IPS DF 6.9 (cell line): ENCODE measurements at regions not wholly inside any gene's neighbourhood (a gene's known extent, or its start where the extent isn't known, plus 50 kb on each side); places are given as distances from the start of the nearest gene placed in this dataset.
A peak's percentile ranks its signal among the peaks of the same experiment; 100 is the strongest.
"Not testable (repeated sequence)": the region's sequence is repeated elsewhere in the genome, so short reads cannot be mapped to it uniquely, and the experiment has no call there.

ENCODE experiments used
- DNase-seq: peaks from one replicate; pipeline ENCODE4 v3.0.0-alpha.2; 2013; ENCODE audit warnings: low read depth, low spot score
- H3K27ac ChIP-seq: one replicate; pipeline ENCODE4 v1.5.1; 2013; ENCODE audit warnings: low read length, control low read depth
- H3K27me3 ChIP-seq: 2 replicates; pipeline ENCODE4 v1.6.1; 2013; ENCODE audit warnings: mild to moderate bottlenecking, low read length; ENCODE audit not compliant: control insufficient read depth, insufficient read depth
- H3K36me3 ChIP-seq: 2 replicates; pipeline ENCODE4 v1.6.1; 2013; ENCODE audit warnings: low read length; ENCODE audit not compliant: control insufficient read depth, insufficient read depth
- H3K4me1 ChIP-seq: 2 replicates; pipeline ENCODE4 v1.6.1; 2013; ENCODE audit warnings: low read length; ENCODE audit not compliant: control insufficient read depth, insufficient read depth
- H3K4me3 ChIP-seq: 2 replicates; pipeline ENCODE4 v1.5.1; 2013; ENCODE audit warnings: mild to moderate bottlenecking, low read length
- H3K9me3 ChIP-seq: 2 replicates; pipeline ENCODE4 v1.6.1; 2013; ENCODE audit warnings: low read length, inconsistent platforms; ENCODE audit not compliant: control insufficient read depth, insufficient read depth
- WGBS: extraction: QIAGEN DNeasy Blood & Tissue Kit; methylation state at CpG from one replicate; pipeline ENCODE4 v1.1.7; 2013; ENCODE audit warnings: mixed read lengths, missing lambda C conversion rate; ENCODE audit not compliant: insufficient read length, insufficient coverage; 5-methylcytosine and 5-hydroxymethylcytosine counted together

GRCh38 chr4:38409852-38410251 is 254.1 kb upstream of the KLF3 start:
- WGBS: no CpG with 5 or more reads among the region's 2 CpGs
- Histone ChIP-seq H3K4me1 (no peaks in the 10 kb centered on the region), H3K4me3 (no peak overlapping the region), H3K27me3 (no peaks in the 10 kb centered on the region), H3K27ac (no peak overlapping the region), H3K36me3 (no peaks in the 10 kb centered on the region), H3K9me3 (no peaks in the 10 kb centered on the region)
- DNase-seq: no peak

DNA sequence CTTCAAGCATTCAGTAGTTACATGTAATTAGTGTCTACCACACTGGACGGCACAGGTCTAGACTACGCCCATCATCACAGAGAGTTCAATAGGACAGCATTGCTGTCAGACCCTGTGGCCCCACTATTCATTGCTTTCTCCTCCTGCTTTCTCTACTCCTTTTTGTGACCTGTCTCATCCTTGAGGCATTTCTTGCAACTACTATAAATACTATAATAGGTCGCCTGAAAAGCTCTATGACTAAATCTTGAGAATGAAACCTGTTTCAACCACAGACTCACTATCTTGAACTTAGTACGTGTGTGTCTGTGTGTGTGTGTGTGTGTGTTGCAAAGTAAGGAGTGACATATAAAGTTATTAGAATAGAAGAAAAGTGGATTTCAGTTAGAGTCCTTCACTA is 252.9 kb upstream of the KLF3 start:
- no CpG with 5 or more reads among the region's 4 CpGs for WGBS

GRCh38 chr4:38411981-38412536 is 251.9 kb upstream of the KLF3 start:
- DNase-seq: no peak
- H3K27me3 ChIP-seq: no peaks in the 10 kb centered on the region
- no peaks in the 10 kb centered on the region for H3K9me3 ChIP-seq
- WGBS: no CpG with 5 or more reads among the region's 5 CpGs
- H3K36me3 ChIP-seq: no peaks in the 10 kb centered on the region
- no peaks in the 10 kb centered on the region for H3K4me1 ChIP-seq
- no peak overlapping the region for H3K4me3 ChIP-seq
- H3K27ac ChIP-seq: no peak overlapping the region

More for the DNA sequence above, 252.9 kb upstream of the KLF3 start:
- H3K27me3 ChIP-seq: no peaks in the 10 kb centered on the region
- H3K36me3 ChIP-seq: no peaks in the 10 kb centered on the region
- H3K9me3 ChIP-seq: no peaks in the 10 kb centered on the region
- no peak overlapping the region for H3K27ac ChIP-seq
- H3K4me1 ChIP-seq: no peaks in the 10 kb centered on the region
- H3K4me3 ChIP-seq: no peak overlapping the region
- no peak for DNase-seq

DNA sequence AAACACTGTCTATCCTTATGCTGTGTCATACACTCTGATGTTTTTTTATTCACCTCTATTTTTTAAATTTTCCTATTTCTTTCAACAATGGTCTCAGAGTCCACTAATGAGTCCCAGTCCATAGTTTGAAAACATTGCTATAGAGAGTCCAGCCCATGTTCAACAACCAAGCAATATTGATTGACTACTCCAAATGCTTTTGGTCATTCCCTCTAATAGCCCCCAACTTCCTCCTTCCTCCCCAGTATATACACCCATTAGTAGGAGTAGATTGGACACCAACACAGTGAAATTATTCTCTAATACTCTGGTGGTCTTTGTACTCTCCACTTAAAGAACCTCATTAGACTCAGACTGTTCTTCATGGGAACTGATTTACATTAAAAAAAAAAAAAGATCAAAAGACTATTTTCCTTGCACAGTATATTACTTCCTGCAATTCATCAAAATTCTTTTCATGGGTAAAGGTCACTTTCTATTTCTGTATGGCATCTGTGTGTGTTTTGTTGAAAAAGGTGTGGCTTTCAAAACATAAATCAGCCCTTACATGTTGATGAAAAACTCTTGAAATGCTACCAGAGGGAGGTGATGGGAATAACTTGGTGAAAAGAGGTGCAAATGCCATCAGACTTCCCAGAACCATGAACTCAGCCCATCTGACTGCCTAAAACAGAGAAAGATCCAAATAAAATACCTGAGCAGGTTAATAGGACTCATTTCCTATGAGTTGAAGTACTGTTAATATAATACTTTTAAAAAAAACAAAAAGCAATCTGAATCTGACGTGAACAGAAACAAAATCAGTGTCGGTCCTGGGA is 250.3 kb upstream of the KLF3 start:
- WGBS: no CpG with 5 or more reads among the region's 2 CpGs
- no peak for DNase-seq
- no peak overlapping the region for H3K27ac ChIP-seq
- no peaks in the 10 kb centered on the region for H3K4me1 ChIP-seq
- H3K4me3 ChIP-seq: no peak overlapping the region
- no peaks in the 10 kb centered on the region for H3K9me3 ChIP-seq
- no peaks in the 10 kb centered on the region for H3K36me3 ChIP-seq
- H3K27me3 ChIP-seq: no peaks in the 10 kb centered on the region

GRCh38 chr4:38414410-38414809 is 249.6 kb upstream of the KLF3 start:
- H3K27ac ChIP-seq: no peak overlapping the region
- H3K4me1 ChIP-seq: no peaks in the 10 kb centered on the region
- no peaks in the 10 kb centered on the region for H3K9me3 ChIP-seq
- no peak overlapping the region for H3K4me3 ChIP-seq
- DNase-seq: no peak
- H3K36me3 ChIP-seq: no peaks in the 10 kb centered on the region
- H3K27me3 ChIP-seq: no peaks in the 10 kb centered on the region

GRCh38 chr4:38415682-38416081 is 248.3 kb upstream of the KLF3 start:
- H3K27ac ChIP-seq: no peak overlapping the region
- no CpG with 5 or more reads among the region's 6 CpGs for WGBS
- H3K4me1 ChIP-seq: no peaks in the 10 kb centered on the region
- no peaks in the 10 kb centered on the region for H3K36me3 ChIP-seq
- no peak for DNase-seq
- H3K9me3 ChIP-seq: no peaks in the 10 kb centered on the region
- H3K4me3 ChIP-seq: no peak overlapping the region
- no peaks in the 10 kb centered on the region for H3K27me3 ChIP-seq

- DNase-seq: no peak
- H3K27me3 ChIP-seq: no peaks in the 10 kb centered on the region
- no peaks in the 10 kb centered on the region for H3K9me3 ChIP-seq
- WGBS: no CpG with 5 or more reads among the region's 1 CpG
- H3K27ac ChIP-seq: no peak overlapping the region
- no peaks in the 10 kb centered on the region for H3K36me3 ChIP-seq
- no peaks in the 10 kb centered on the region for H3K4me1 ChIP-seq
- H3K4me3 ChIP-seq: no peak overlapping the region
These were observed 247.5 kb upstream of the KLF3 start for GRCh38 chr4:38416450-38417014.

- H3K27ac ChIP-seq, H3K4me1 ChIP-seq, H3K9me3 ChIP-seq, H3K36me3 ChIP-seq, H3K4me3 ChIP-seq, DNase-seq, H3K27me3 ChIP-seq: not testable (repeated sequence)
- no CpG with 5 or more reads among the region's 4 CpGs for WGBS
These were observed 243.7 kb upstream of the KLF3 start for GRCh38 chr4:38420254-38420653.

DNA sequence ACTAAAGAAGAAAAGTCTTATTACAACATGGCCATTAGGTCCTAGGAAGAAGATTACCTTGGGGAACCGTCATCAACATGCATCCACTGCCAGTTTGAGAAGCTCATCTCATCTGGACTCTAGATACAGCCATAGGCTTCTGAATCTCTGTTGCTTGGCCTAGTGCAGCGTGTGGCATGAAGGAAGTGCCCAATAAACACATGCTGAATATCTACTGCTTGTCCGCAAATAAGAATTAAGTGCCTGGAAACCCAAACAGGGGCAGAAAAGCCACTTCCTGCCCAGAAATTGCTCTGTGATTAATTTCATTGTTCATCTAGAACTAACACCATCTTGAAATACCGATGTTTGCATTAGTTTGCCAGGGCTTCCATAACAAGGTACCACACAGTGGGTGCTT is 241.1 kb upstream of the KLF3 start:
- Histone ChIP-seq H3K4me1 (peaks cover 4% of the 10 kb centered on the region; the same call in 1 of the 2 replicates), H3K4me3 (no peak overlapping the region), H3K27me3 (no peaks in the 10 kb centered on the region), H3K27ac (no peak overlapping the region), H3K9me3 (no peaks in the 10 kb centered on the region), H3K36me3 (no peaks in the 10 kb centered on the region)
- no CpG with 5 or more reads among the region's 4 CpGs for WGBS
- no peak for DNase-seq

- peak; percentile 35 for DNase-seq
- H3K4me1 ChIP-seq: peaks cover 4% of the 10 kb centered on the region; the same call in 1 of the 2 replicates
- no peaks in the 10 kb centered on the region for H3K9me3 ChIP-seq
- H3K27ac ChIP-seq: no peak overlapping the region
- H3K36me3 ChIP-seq: no peaks in the 10 kb centered on the region
- no peaks in the 10 kb centered on the region for H3K27me3 ChIP-seq
- H3K4me3 ChIP-seq: no peak overlapping the region
- WGBS: no CpG with 5 or more reads among the region's 9 CpGs
These were observed 239.7 kb upstream of the KLF3 start for GRCh38 chr4:38424151-38424871.
